ENCODE measurements at regions not wholly inside any gene's neighbourhood (a gene's known extent, or its start where the extent isn't known, plus 50 kb on each side); places are given as distances from the start of the nearest gene placed in this dataset.

DNA sequence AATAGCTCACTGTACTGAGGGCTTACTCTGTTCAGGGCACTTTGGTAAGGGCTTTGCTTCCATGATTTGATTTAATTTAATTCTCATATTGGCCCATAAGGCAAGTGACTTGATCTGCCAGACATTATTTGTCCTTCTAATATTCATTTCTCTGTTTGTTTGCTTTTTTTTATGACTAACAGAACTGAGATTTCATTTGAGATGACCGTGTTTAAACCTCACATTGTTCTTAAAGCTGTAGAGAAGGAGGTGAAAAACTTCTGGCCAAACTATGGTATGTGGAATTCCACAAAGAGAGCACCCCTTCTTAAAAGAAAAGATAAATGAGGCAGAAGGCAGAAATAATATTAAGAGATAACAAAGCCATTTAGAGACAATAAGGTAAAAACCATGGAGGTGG lies 775.6 kb upstream of the ACO1 start:
- no peaks in the 10 kb centered on the region for H3K27me3 ChIP-seq
- WGBS, 2 donors: 12 to 57% methylated on average over 1 of the region's 1 CpG
- no peak overlapping the region for H3K4me3 ChIP-seq
- TF ChIP-seq POLR2AphosphoS5 (IDR thresholded peaks at IDR 0.05) (no peak), POLR2A (IDR thresholded peaks at IDR 0.05) (no peak), EP300 (IDR thresholded peaks at IDR 0.05) (no peak)
- TF ChIP-seq, protein P1, sequence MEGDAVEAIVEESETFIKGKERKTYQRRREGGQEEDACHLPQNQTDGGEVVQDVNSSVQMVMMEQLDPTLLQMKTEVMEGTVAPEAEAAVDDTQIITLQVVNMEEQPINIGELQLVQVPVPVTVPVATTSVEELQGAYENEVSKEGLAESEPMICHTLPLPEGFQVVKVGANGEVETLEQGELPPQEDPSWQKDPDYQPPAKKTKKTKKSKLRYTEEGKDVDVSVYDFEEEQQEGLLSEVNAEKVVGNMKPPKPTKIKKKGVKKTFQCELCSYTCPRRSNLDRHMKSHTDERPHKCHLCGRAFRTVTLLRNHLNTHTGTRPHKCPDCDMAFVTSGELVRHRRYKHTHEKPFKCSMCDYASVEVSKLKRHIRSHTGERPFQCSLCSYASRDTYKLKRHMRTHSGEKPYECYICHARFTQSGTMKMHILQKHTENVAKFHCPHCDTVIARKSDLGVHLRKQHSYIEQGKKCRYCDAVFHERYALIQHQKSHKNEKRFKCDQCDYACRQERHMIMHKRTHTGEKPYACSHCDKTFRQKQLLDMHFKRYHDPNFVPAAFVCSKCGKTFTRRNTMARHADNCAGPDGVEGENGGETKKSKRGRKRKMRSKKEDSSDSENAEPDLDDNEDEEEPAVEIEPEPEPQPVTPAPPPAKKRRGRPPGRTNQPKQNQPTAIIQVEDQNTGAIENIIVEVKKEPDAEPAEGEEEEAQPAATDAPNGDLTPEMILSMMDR (IDR thresholded peaks at IDR 0.05): no peak
- no peaks in the 10 kb centered on the region for H3K36me3 ChIP-seq
- H3K9me3 ChIP-seq: no peaks in the 10 kb centered on the region
- intact Hi-C loops (cut with DNase I): no loop called here
- DNase-seq: no peak
- no peaks in the 10 kb centered on the region for H3K4me1 ChIP-seq
- no peak overlapping the region for H3K27ac ChIP-seq

GRCh38 chr9:31612336-31613030 lies 772.0 kb upstream of the ACO1 start:
- WGBS, 2 donors: 85 to 96% methylated on average over 3 of the region's 3 CpGs
- Histone ChIP-seq H3K9me3 (no peaks in the 10 kb centered on the region), H3K36me3 (no peaks in the 10 kb centered on the region), H3K27me3 (no peaks in the 10 kb centered on the region), H3K4me3 (no peak overlapping the region), H3K27ac (no peak overlapping the region), H3K4me1 (no peaks in the 10 kb centered on the region)
- TF ChIP-seq POLR2AphosphoS5 (IDR thresholded peaks at IDR 0.05): no peak
- TF ChIP-seq POLR2A (IDR thresholded peaks at IDR 0.05): no peak
- no peak for TF ChIP-seq EP300 (IDR thresholded peaks at IDR 0.05)
- TF ChIP-seq, protein P1 (IDR thresholded peaks at IDR 0.05): no peak
- intact Hi-C loops (cut with DNase I): no loop called here
- no peak for DNase-seq

DNA sequence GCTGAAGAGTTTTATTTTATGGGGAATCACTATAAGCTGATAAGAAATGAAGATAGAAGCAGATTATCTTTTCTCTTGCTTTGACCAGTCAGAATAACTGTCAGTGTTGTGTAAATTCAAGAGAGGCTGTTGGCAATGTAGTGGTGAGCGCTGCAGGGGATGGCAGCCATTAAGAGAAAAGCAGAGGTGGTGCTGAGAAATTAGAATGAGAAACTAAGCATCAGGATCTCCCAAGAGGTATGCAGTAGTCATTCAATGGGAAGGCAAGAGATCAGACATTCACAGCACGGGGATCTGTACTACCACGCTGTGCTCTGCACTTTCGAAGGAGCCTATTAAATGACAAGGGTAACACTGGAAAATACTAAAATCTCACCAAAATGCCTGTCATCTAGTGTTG lies 768.5 kb upstream of the ACO1 start:
- H3K36me3 ChIP-seq: no peaks in the 10 kb centered on the region
- TF ChIP-seq POLR2A (IDR thresholded peaks at IDR 0.05) (no peak), EP300 (IDR thresholded peaks at IDR 0.05) (no peak), POLR2AphosphoS5 (IDR thresholded peaks at IDR 0.05) (no peak)
- H3K9me3 ChIP-seq: no peaks in the 10 kb centered on the region
- no peak for DNase-seq
- H3K27ac ChIP-seq: no peak overlapping the region
- no peaks in the 10 kb centered on the region for H3K27me3 ChIP-seq
- WGBS, 2 donors: 81 to 83% methylated on average over 4 of the region's 4 CpGs
- intact Hi-C loops (cut with DNase I): no loop called here
- H3K4me1 ChIP-seq: no peaks in the 10 kb centered on the region
- no peak overlapping the region for H3K4me3 ChIP-seq

GRCh38 chr9:31623511-31623910 lies 760.9 kb upstream of the ACO1 start:
- H3K27me3 ChIP-seq: no peaks in the 10 kb centered on the region
- no peak overlapping the region for H3K27ac ChIP-seq
- no peak for DNase-seq
- 58 to 61% methylated on average over 2 of the region's 2 CpGs for WGBS, 2 donors
- intact Hi-C loops (cut with DNase I): no loop called here
- H3K4me3 ChIP-seq: no peak overlapping the region
- H3K9me3 ChIP-seq: no peaks in the 10 kb centered on the region
- no peaks in the 10 kb centered on the region for H3K36me3 ChIP-seq
- TF ChIP-seq EP300 (IDR thresholded peaks at IDR 0.05) (no peak), POLR2AphosphoS5 (IDR thresholded peaks at IDR 0.05) (no peak), POLR2A (IDR thresholded peaks at IDR 0.05) (no peak)
- TF ChIP-seq, protein P1 (IDR thresholded peaks at IDR 0.05): no peak
- no peaks in the 10 kb centered on the region for H3K4me1 ChIP-seq

DNA sequence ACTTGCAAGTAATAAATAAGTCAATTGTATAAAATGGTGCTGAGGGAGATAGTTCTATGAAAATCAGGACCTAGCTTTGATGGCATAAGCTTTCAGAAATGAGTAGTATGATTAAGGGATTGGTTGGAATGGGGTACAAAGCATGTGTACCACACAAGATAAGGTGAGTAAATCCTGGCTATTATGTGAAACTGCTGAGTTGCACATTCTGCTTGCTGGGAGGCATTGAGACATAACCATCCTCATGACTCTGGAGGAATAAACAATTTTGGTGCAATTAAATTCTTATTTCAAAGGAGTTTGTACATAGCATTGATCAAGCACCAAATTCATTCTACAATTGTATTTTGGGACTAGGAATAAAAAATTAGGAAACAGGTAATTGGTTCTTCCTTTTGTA lies 755.2 kb upstream of the ACO1 start:
- Histone ChIP-seq H3K4me1 (no peaks in the 10 kb centered on the region), H3K27me3 (no peaks in the 10 kb centered on the region), H3K9me3 (no peaks in the 10 kb centered on the region), H3K36me3 (no peaks in the 10 kb centered on the region), H3K27ac (no peak overlapping the region), H3K4me3 (no peak overlapping the region)
- intact Hi-C loops (cut with DNase I): no loop called here
- no peak for TF ChIP-seq EP300 (IDR thresholded peaks at IDR 0.05)
- TF ChIP-seq, protein P1 (IDR thresholded peaks at IDR 0.05): no peak
- TF ChIP-seq POLR2AphosphoS5 (IDR thresholded peaks at IDR 0.05): no peak
- no peak for TF ChIP-seq POLR2A (IDR thresholded peaks at IDR 0.05)
- DNase-seq: no peak

Measured in sigmoid colon (tissue), 6 donors.